Esophagus squamous epithelium (tissue), 4 donors: ENCODE measurements at regions not wholly inside any gene's neighbourhood (a gene's known extent, or its start where the extent isn't known, plus 50 kb on each side); places are given as distances from the start of the nearest gene placed in this dataset.

Experiments
- CTCF ChIP-seq, 6 experiments: fragments of 450-650 bp in 4 of 6; fragments of 200-600 bp in 2 of 6; sonication (generic) in 2 of 6; IDR thresholded peaks; one replicate each; pipeline ENCODE4 v1.5.1; 2016 to 2019; ENCODE audit warnings: antibody characterized with exemption in 6 of 6, mild to moderate bottlenecking in 4 of 6, moderate library complexity in 4 of 6
- POLR2A ChIP-seq, 4 donors: fragments of 450-650 bp; IDR thresholded peaks; one replicate each; pipeline ENCODE4 v1.6.1; 2017; ENCODE audit warnings: antibody characterized with exemption in 4 of 4, mild to moderate bottlenecking in 4 of 4, moderate library complexity in 3 of 4

- TF ChIP-seq CTCF (IDR thresholded peaks at IDR 0.05) (no peak), POLR2A (IDR thresholded peaks at IDR 0.05) (no peak)
These were observed 503.4 kb upstream of the CDH8 start for GRCh38 chr16:62539657-62540056.
